ENCODE measurements at regions not wholly inside any gene's neighbourhood (a gene's known extent, or its start where the extent isn't known, plus 50 kb on each side); places are given as distances from the start of the nearest gene placed in this dataset.
"Not testable (repeated sequence)": the region's sequence is repeated elsewhere in the genome, so short reads cannot be mapped to it uniquely, and the experiment has no call there.

GRCh38 chr16:29059575-29059974 is 74.7 kb downstream of the LAT start:
- not testable (repeated sequence) for TF ChIP-seq CTCF, EP300, POLR2A (IDR thresholded peaks at IDR 0.05)

Data from tibial nerve (tissue), 4 donors.